DND-41 (cell line): ENCODE measurements at regions not wholly inside any gene's neighbourhood (a gene's known extent, or its start where the extent isn't known, plus 50 kb on each side); places are given as distances from the start of the nearest gene placed in this dataset.

Experiments used
- ATAC-seq: fragments of 200-7000 bp; cut with Tn5 transposase; 3 replicates; pipeline ENCODE4 v1.9.1; 2021; ENCODE audit warnings: low read depth; ENCODE audit not compliant: insufficient read depth
- DNase-seq: peaks from one replicate; pipeline ENCODE4 v3.0.0-alpha.2; 2020
- H2AFZ ChIP-seq: 2 replicates; pipeline ENCODE4 v1.6.0; 2012; ENCODE audit warnings: low read depth, low read length
- H3K27ac ChIP-seq: 2 replicates; pipeline ENCODE4 v1.5.1; 2012; ENCODE audit warnings: low read length, inconsistent platforms
- H3K27me3 ChIP-seq: fragments of 200-600 bp; sonication (generic); 2 replicates; pipeline ENCODE4 v1.6.0; 2012; ENCODE audit warnings: low read length, mild to moderate bottlenecking, inconsistent platforms; ENCODE audit not compliant: insufficient read depth, poor library complexity
- H3K36me3 ChIP-seq: 2 replicates; pipeline ENCODE4 v1.5.1; 2012; ENCODE audit warnings: low read length, inconsistent platforms; ENCODE audit not compliant: insufficient read depth
- H3K4me1 ChIP-seq: 2 replicates; pipeline ENCODE4 v1.5.1; 2012; ENCODE audit warnings: mild to moderate bottlenecking, low read length; ENCODE audit not compliant: insufficient read depth
- H3K4me2 ChIP-seq: 2 replicates; pipeline ENCODE4 v1.6.0; 2012; ENCODE audit warnings: mild to moderate bottlenecking, moderate library complexity, low read length, inconsistent platforms; ENCODE audit not compliant: insufficient read depth
- H3K4me3 ChIP-seq, 2 experiments: fragments of 200-600 bp in 1 of 2; shearing (Covaris generic) in 1 of 2; 2 replicates each; pipeline ENCODE4 v1.5.1; 2012 to 2016; ENCODE audit warnings: inconsistent platforms in 2 of 2, low read length in 2 of 2, mild to moderate bottlenecking in 2 of 2, low read depth in 1 of 2, moderate library complexity in 1 of 2
- H3K79me2 ChIP-seq: 2 replicates; pipeline ENCODE4 v1.6.0; 2012; ENCODE audit warnings: low read length, inconsistent platforms; ENCODE audit not compliant: insufficient read depth
- H3K9ac ChIP-seq: 2 replicates; pipeline ENCODE4 v1.6.0; 2012; ENCODE audit warnings: low read depth, mild to moderate bottlenecking, inconsistent platforms, low read length, moderate library complexity
- H3K9me3 ChIP-seq: 2 replicates; pipeline ENCODE4 v1.5.1; 2012; ENCODE audit warnings: low read length, moderate library complexity, mild to moderate bottlenecking, inconsistent platforms; ENCODE audit not compliant: insufficient read depth, severe bottlenecking
- H4K20me1 ChIP-seq: 2 replicates; pipeline ENCODE4 v1.6.0; 2012; ENCODE audit warnings: low read length; ENCODE audit not compliant: insufficient read depth
- EZH2 ChIP-seq: IDR thresholded peaks from 3 replicates; pipeline ENCODE4 v1.6.1; 2012; ENCODE audit warnings: borderline replicate concordance, low read depth, mild to moderate bottlenecking, moderate library complexity, low read length, inconsistent platforms; ENCODE audit not compliant: severe bottlenecking
- TF ChIP-seq, protein P1 (sequence below): IDR thresholded peaks from 2 replicates; pipeline ENCODE4 v1.5.1; 2012; ENCODE audit warnings: borderline replicate concordance, low read length, moderate library complexity, mild to moderate bottlenecking; ENCODE audit not compliant: poor library complexity, severe bottlenecking; ENCODE audit errors: extremely low read depth

DNA sequence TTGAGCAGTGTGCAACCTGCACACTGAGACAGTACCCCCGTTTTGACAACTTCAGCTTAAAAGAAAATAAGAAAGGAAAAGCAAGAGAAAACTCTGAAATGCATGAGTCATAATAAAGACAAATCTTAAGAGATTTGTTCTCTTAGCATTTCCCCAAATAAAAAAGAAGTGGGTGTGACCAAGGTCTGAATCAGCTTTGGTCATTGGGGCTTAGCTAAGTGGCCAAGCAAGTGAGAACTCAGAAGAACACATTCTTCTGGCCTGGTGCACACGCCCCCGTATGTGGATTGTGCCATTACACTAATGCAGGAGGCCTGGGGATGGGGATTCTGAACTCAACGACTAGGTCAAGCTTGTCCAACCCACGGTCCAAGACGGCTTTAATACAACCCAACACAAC is 56.9 kb upstream of the PDZRN3 start:
- Histone ChIP-seq H3K36me3 (no peaks in the 10 kb centered on the region), H3K9ac (no peak overlapping the region), H3K4me2 (no peak overlapping the region), H3K79me2 (no peaks in the 10 kb centered on the region), H3K4me1 (no peaks in the 10 kb centered on the region), H2AFZ (no peak overlapping the region), H3K4me3 (no peak overlapping the region), H4K20me1 (no peaks in the 10 kb centered on the region), H3K27ac (no peak overlapping the region), H3K27me3 (no peaks in the 10 kb centered on the region), H3K9me3 (no peaks in the 10 kb centered on the region)
- DNase-seq (no peak), ATAC-seq (no peak)
- TF ChIP-seq, protein P1, sequence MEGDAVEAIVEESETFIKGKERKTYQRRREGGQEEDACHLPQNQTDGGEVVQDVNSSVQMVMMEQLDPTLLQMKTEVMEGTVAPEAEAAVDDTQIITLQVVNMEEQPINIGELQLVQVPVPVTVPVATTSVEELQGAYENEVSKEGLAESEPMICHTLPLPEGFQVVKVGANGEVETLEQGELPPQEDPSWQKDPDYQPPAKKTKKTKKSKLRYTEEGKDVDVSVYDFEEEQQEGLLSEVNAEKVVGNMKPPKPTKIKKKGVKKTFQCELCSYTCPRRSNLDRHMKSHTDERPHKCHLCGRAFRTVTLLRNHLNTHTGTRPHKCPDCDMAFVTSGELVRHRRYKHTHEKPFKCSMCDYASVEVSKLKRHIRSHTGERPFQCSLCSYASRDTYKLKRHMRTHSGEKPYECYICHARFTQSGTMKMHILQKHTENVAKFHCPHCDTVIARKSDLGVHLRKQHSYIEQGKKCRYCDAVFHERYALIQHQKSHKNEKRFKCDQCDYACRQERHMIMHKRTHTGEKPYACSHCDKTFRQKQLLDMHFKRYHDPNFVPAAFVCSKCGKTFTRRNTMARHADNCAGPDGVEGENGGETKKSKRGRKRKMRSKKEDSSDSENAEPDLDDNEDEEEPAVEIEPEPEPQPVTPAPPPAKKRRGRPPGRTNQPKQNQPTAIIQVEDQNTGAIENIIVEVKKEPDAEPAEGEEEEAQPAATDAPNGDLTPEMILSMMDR: no peak
- TF ChIP-seq EZH2: no peak

DNA sequence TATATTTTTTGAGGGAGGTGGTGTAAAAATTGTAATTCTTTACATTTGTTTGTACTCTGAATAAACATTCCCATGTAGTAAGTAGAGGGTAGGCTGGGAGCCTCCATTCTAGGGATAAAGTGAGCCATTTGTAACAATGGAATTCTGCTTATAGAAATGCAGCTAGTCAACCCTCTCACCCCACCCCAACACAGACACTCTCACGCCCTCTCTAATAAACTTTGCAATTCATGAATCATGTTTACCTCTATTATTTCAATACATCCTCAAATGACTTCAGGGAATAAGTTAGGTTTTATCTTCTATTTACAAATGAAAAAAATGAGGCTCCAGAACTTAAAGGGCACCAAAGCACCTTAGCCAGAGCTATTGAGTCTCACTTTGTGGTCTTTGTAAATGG is 56.5 kb upstream of the PDZRN3 start:
- H3K4me2 ChIP-seq: no peak overlapping the region
- no peaks in the 10 kb centered on the region for H3K9me3 ChIP-seq
- TF ChIP-seq, protein P1: no peak
- TF ChIP-seq EZH2: no peak
- no peaks in the 10 kb centered on the region for H3K79me2 ChIP-seq
- H2AFZ ChIP-seq: no peak overlapping the region
- no peaks in the 10 kb centered on the region for H3K4me1 ChIP-seq
- ATAC-seq (no peak), DNase-seq (no peak)
- no peak overlapping the region for H3K27ac ChIP-seq
- no peak overlapping the region for H3K4me3 ChIP-seq
- no peaks in the 10 kb centered on the region for H3K36me3 ChIP-seq
- H4K20me1 ChIP-seq: no peaks in the 10 kb centered on the region
- no peak overlapping the region for H3K9ac ChIP-seq
- no peaks in the 10 kb centered on the region for H3K27me3 ChIP-seq

DNA sequence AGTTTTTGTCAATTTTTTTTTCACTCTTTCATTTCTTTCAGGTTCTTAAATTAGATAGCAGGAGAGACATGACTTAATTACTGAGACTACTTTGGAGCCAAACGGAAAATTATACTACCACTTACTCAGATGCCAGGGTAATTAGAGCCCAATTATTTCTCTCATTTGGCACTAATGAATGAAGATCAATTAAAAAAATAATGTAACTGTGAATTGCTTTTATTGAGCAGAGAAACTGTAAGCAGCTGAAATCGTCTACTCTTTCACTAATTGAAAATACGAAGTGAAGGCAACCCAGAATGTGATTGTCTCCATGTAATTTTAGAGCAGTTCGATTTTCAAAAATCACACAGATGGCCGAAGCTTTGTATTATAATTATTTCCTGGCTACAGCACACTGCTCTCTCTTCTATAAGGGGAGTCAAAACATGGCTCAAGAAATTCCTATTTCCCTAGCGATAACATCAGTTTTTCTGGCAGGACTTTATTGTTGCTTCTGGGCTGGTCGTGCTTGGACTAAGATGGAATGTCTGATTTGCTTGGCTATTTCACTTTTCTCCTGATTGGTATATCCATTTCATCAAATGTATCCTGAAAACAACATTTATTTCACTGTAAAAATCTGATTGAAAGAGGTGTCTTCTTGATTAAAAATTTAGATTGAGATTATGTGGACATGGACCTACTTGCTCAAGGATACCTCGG is 55.8 kb upstream of the PDZRN3 start:
- Histone ChIP-seq H4K20me1 (no peaks in the 10 kb centered on the region), H3K4me1 (no peaks in the 10 kb centered on the region), H3K4me3 (no peak overlapping the region), H3K79me2 (no peaks in the 10 kb centered on the region), H3K9ac (no peak overlapping the region), H2AFZ (no peak overlapping the region), H3K27ac (no peak overlapping the region), H3K9me3 (no peaks in the 10 kb centered on the region), H3K4me2 (no peak overlapping the region), H3K27me3 (no peaks in the 10 kb centered on the region), H3K36me3 (no peaks in the 10 kb centered on the region)
- TF ChIP-seq EZH2: no peak
- TF ChIP-seq, protein P1: no peak
- no peak for ATAC-seq
- DNase-seq: no peak
